ENCODE measurements at regions not wholly inside any gene's neighbourhood (a gene's known extent, or its start where the extent isn't known, plus 50 kb on each side); places are given as distances from the start of the nearest gene placed in this dataset.

DNA sequence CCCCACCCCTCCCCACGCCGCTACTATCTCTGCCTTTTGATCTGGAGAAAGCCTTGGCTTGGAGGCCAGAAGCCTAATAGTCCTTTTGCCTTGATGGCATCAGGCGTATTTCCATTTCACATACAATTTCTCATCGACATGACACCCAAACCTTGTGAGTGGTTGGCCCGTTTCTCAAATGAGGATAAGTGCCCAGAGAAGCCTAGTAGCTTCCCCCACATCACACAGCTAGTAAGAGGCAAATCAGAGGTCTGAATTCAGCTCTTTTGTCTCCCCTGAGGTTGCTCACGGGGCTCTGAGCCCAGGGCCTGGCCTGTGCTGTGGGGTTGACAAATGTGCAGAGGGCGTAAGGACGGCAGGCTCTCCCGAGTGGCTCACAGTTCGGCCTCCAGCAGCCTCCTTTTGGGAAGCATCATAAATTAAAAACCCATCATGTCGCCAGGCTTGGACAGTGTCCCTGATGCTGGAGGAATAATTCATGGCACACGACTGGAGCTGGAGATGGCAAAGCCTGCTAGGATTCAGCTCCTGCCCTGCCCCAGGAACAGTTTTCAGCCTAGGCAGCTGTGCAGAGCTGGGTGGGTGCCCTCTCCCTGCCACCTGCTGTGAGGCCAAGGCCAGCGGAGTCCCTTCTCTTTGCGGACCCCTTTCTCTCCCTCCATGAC is 263.8 kb downstream of the NSG2 start:
- no peak for DNase-seq
- Mint-ChIP-seq H3K4me1 (no peaks in the 10 kb centered on the region), H3K27me3 (ENCODE audit: low read depth in 3 of 3) (peaks cover 0 to 19% (median 10%) of the 10 kb centered on the region in 3 donors), H3K36me3 (no peaks in the 10 kb centered on the region), H3K9me3 (no peaks in the 10 kb centered on the region), H3K4me3 (no peak overlapping the region), H3K27ac (no peak overlapping the region)

DNA sequence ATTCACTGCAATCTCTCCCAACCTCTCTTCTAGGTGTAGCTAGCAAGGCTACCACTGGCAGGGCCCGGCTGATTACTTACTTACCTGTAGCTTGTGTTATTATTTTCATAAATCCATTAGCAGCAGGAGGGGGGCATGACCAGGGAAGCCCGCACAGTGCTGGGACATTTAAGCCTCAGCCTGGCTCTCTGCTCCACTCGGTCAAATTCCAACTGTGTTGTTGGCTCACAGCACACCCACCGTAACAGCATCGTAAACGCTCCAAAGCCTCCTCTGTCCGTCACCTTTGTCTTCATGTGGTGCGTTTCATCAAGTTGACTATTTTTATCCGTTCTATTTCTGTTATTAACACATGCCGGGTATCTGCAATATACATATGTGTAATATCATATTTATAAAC is 264.7 kb downstream of the NSG2 start:
- H3K36me3 Mint-ChIP-seq = no peaks in the 10 kb centered on the region
- H3K4me3 Mint-ChIP-seq = no peak overlapping the region
- no peak for DNase-seq
- no peaks in the 10 kb centered on the region for H3K9me3 Mint-ChIP-seq
- H3K4me1 Mint-ChIP-seq = no peaks in the 10 kb centered on the region
- H3K27me3 Mint-ChIP-seq (ENCODE audit: low read depth in 3 of 3) = peaks cover 0 to 21% (median 10%) of the 10 kb centered on the region in 3 donors
- H3K27ac Mint-ChIP-seq = no peak overlapping the region

DNA sequence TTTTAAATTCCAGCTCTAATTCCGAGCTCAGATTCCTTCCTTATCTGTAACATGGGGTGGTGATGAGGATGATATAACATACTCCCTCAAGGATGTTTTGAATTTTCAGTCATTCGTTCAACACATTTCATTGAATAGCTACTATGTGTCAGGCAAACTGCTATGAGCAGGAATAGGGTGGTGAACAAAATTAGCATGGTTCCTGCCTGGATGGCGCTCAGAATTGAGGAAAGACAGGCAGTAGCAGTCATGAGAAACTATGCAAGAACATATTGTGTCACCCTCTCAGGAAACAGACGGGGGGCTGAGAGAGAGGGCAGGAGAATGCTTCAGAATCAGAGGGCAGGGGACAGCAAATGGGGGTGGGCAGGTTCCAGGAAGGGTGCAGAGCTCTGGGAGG is 265.2 kb downstream of the NSG2 start:
- Mint-ChIP-seq H3K9me3 (no peaks in the 10 kb centered on the region), H3K27me3 (ENCODE audit: low read depth in 3 of 3) (peaks cover 1 to 21% (median 10%) of the 10 kb centered on the region in 3 donors), H3K36me3 (no peaks in the 10 kb centered on the region), H3K4me1 (no peaks in the 10 kb centered on the region), H3K4me3 (peak overlapping the region in 1 of 5 donors; percentile 3), H3K27ac (no peak overlapping the region)
- DNase-seq = no peak

DNA sequence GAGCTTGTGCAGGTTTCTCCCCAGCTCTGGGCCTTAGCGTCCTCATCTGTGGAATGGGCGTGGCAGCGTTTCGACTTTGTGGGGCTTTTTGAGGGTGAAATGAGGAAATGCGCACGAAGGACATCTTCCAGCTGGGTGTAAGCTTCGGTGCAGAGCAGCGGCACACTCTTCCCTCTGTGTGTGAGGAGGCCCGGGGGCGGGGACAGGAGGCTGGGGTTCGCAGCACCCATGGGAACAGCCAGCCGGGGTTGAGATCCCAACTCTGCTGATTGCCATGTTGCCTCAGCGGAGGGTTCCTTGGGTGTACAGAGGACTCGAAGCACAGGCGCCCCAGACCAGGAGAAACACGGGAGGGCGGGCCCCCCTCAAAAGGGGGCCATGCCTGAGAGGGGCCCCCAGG is 265.6 kb downstream of the NSG2 start:
- Mint-ChIP-seq H3K4me1 (no peaks in the 10 kb centered on the region), H3K4me3 (peak overlapping the region in 1 of 5 donors; percentile 41), H3K36me3 (no peaks in the 10 kb centered on the region), H3K27me3 (ENCODE audit: low read depth in 3 of 3) (peaks cover 1 to 20% (median 10%) of the 10 kb centered on the region in 3 donors), H3K27ac (no peak overlapping the region), H3K9me3 (no peaks in the 10 kb centered on the region)
- DNase-seq = no peak

DNA sequence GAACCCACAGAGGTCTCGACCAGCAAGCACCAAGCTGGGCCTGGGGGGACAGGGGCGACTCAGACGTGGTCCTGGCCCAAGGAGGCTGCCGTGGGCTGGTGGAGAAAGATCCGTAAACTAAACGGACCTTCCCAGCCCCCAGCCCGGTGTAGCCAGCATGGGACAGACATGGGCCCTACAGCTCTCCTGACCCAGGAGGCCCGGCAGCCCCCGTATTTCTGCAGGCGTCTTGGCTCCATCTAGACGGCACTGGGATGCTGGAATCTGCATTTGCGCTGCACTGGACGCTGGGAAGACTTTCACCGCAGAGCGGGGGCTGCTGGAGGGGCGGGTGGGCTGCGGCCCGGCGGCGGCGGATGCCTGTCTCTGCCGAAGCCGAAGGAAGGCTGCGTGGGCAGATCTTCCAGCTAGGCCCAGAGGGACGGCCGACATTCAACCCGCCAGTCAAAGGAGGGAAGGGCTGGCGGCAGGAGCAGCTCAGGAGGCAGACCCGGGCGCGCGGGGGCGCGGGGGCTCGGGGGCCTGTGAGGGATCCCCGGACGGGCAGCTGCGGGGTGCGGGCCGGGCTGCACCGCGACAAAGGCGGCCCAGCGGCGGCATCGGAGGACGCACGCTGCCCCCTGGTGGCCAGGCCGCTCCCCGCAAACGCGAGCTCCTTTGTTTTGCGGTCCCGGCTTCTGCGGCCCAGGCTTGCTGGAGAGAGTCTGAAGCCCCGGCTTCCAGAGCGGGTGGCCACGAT is 266.2 kb downstream of the NSG2 start:
- H3K27me3 Mint-ChIP-seq (ENCODE audit: low read depth in 3 of 3) = peaks cover 1 to 22% (median 10%) of the 10 kb centered on the region in 3 donors
- H3K36me3 Mint-ChIP-seq = no peaks in the 10 kb centered on the region
- no peak overlapping the region for H3K27ac Mint-ChIP-seq
- no peaks in the 10 kb centered on the region for H3K4me1 Mint-ChIP-seq
- no peaks in the 10 kb centered on the region for H3K9me3 Mint-ChIP-seq
- no peak overlapping the region for H3K4me3 Mint-ChIP-seq
- peak in 2 of 3 donors; percentile 10 to 15 for DNase-seq

DNA sequence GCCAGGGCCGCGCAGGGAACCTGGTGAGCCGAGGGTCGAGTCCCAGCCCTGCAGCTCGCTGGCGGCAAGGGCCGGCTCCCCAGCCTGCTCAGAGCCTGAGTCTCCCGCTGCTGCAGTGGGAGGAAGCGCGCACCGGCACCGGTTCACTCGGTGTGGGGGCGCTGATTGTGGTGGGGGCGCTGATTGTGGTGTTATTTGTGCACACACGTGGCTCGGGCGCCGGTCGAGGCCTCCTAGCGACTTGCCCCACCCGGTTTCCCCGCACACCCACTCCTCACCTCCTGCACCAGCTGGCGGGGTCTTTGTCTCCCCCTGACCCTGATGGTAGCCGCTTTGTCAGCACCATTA is 266.7 kb downstream of the NSG2 start:
- DNase-seq = no peak
- Mint-ChIP-seq H3K36me3 (no peaks in the 10 kb centered on the region), H3K4me1 (no peaks in the 10 kb centered on the region), H3K9me3 (no peaks in the 10 kb centered on the region), H3K27me3 (ENCODE audit: low read depth in 3 of 3) (peaks cover 1 to 23% (median 10%) of the 10 kb centered on the region in 3 donors), H3K4me3 (no peak overlapping the region), H3K27ac (no peak overlapping the region)

DNA sequence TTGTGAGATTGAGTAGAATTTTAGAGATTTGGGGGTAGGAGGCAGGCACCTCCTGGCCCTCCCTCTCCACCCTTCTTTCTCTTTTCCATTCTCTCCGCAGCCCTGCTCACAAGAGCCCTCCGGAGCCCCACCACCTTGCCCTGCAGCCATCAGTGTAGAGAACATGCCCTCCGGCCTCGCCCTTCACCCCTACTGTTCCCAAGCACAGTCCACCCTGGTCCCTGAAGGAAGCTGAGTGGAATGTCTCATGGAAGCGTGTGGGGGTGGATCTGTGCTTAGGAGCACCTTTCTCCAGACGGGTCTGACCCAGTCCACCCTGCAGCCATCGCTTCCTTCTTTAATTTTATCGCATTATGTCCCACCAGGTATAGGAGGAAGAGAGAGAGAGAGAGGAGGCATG is 267.1 kb downstream of the NSG2 start:
- no peaks in the 10 kb centered on the region for H3K36me3 Mint-ChIP-seq
- no peaks in the 10 kb centered on the region for H3K9me3 Mint-ChIP-seq

DNA sequence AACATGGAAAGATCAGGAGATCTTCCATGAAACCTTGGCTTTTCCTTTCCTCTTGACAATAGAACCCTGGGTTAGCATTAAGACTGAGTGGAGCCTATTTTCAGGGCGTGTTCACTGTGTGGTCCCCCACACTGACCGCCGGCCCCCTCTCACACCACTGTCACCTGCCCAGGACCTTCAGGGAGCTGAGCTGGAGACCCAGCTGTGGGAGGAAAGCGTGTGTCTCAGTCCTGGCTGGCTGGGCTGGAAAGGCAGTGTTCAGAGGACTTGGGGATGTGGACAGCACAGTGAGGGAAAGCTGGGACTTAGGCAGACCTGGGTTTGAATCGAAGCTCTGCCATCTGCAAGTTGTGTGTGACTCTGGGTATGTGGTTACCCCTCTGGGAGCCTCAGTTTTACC is 268.1 kb downstream of the NSG2 start:
- H3K9me3 Mint-ChIP-seq = no peaks in the 10 kb centered on the region
- H3K27me3 Mint-ChIP-seq (ENCODE audit: low read depth in 3 of 3) = peaks cover 1 to 23% (median 8%) of the 10 kb centered on the region in 3 donors
- H3K36me3 Mint-ChIP-seq = no peaks in the 10 kb centered on the region
- H3K27ac Mint-ChIP-seq = no peak overlapping the region
- DNase-seq = no peak
- no peaks in the 10 kb centered on the region for H3K4me1 Mint-ChIP-seq
- H3K4me3 Mint-ChIP-seq = no peak overlapping the region

More for the DNA sequence above, 267.1 kb downstream of the NSG2 start:
- Mint-ChIP-seq H3K27me3 (ENCODE audit: low read depth in 3 of 3) (peaks cover 1 to 23% (median 10%) of the 10 kb centered on the region in 3 donors), H3K27ac (no peak overlapping the region), H3K4me3 (no peak overlapping the region), H3K4me1 (no peaks in the 10 kb centered on the region)
- DNase-seq = no peak

DNA sequence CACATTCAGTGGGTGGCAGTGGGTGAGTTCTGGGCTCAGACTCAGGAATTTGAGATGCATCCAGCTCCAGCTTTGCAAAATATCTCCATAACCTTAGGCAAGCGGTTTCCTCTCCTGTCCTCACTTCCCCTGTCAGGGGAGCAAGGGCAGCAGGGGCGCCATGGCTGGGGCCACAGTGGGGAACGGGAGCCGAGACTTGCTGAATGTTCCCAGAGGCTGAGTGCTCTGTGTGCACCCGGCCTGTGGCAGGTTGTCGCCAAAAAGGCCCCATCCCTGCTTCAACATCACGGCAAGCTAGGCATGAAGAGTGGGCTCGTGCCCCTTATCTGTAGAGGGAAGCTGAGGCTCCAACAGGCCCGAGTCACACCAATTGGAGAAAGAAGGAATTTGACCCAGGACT is 268.8 kb downstream of the NSG2 start:
- H3K4me3 Mint-ChIP-seq = no peak overlapping the region
- no peaks in the 10 kb centered on the region for H3K9me3 Mint-ChIP-seq
- no peaks in the 10 kb centered on the region for H3K4me1 Mint-ChIP-seq
- H3K36me3 Mint-ChIP-seq = no peaks in the 10 kb centered on the region
- H3K27me3 Mint-ChIP-seq (ENCODE audit: low read depth in 3 of 3) = peaks cover 8 to 23% (median 8%) of the 10 kb centered on the region in 3 donors
- H3K27ac Mint-ChIP-seq = no peak overlapping the region
- DNase-seq = no peak

DNA sequence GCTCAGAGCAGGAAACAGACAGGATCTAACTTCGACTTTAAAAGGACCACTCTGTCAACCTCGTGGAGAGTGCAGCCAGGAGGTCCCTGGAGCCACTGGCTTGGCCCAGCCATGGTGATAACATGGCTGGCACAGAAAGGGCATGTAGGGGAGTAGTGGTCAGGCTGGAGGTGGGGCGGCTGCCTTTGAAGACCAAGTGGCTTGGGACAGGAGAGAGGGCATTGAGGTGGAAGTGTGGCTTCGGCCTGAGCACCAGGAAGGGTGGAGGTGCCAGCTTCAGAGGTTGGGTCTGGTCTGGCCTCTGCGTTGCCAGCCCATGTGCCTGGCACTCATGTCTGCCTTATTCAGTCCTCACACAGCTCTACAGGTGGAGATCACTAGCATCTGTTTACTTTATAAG is 270.0 kb downstream of the NSG2 start:
- Mint-ChIP-seq H3K4me3 (no peak overlapping the region), H3K27me3 (ENCODE audit: low read depth in 3 of 3) (peaks cover 8 to 23% (median 9%) of the 10 kb centered on the region in 3 donors), H3K27ac (no peak overlapping the region)

DNA sequence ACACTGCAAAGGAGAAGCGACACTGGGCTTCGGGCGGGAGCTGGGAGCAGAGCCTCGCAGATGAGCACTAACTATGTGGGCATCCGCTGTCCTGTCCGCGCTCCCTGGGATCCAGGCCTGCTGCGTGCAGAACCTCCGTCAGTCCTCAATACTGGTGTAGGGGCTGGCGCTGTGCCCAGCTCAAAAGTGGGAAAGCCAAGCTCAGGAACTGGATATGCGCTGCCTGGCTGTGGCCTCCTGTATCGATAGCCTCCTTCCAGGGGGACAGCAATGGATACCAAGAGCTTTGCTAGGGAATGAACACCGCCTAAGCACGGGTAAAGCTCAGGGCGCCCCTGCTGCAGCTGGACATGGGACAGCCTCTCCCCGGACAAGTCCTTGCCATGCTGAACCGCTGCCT is 270.4 kb downstream of the NSG2 start:
- peaks cover 4 to 21% (median 9%) of the 10 kb centered on the region in 3 donors for H3K27me3 Mint-ChIP-seq (ENCODE audit: low read depth in 3 of 3)
- no peak overlapping the region for H3K27ac Mint-ChIP-seq

More for the DNA sequence above, 270.0 kb downstream of the NSG2 start:
- H3K36me3 Mint-ChIP-seq = no peaks in the 10 kb centered on the region
- DNase-seq = no peak
- no peaks in the 10 kb centered on the region for H3K4me1 Mint-ChIP-seq
- H3K9me3 Mint-ChIP-seq = no peaks in the 10 kb centered on the region

DNA sequence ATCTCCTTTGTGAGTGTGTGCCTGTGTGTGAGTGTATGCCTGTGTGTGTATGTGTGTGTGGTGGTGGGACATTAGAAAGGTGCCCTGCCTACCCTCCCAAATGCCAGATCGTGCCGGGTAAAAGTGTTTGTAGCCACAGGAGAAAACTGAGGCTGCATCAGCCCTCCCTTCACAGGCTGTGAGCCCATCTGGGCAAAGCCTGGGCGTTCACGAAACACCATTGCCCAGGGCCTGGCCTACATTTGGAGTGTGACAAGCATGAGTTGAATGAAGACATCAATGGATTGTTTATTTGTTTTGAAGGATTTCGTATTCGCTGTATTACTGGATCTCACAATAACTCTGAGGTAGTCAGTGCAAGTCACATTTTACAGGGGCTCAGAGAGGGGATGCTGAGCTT is 270.8 kb downstream of the NSG2 start:
- Mint-ChIP-seq H3K4me1 (no peaks in the 10 kb centered on the region), H3K4me3 (no peak overlapping the region), H3K27ac (no peak overlapping the region), H3K9me3 (no peaks in the 10 kb centered on the region), H3K36me3 (no peaks in the 10 kb centered on the region), H3K27me3 (ENCODE audit: low read depth in 3 of 3) (peaks cover 6 to 21% (median 9%) of the 10 kb centered on the region in 3 donors)
- DNase-seq = no peak

More for the DNA sequence above, 270.4 kb downstream of the NSG2 start:
- no peaks in the 10 kb centered on the region for H3K9me3 Mint-ChIP-seq
- no peak for DNase-seq
- H3K4me1 Mint-ChIP-seq = no peaks in the 10 kb centered on the region
- no peak overlapping the region for H3K4me3 Mint-ChIP-seq
- H3K36me3 Mint-ChIP-seq = no peaks in the 10 kb centered on the region

DNA sequence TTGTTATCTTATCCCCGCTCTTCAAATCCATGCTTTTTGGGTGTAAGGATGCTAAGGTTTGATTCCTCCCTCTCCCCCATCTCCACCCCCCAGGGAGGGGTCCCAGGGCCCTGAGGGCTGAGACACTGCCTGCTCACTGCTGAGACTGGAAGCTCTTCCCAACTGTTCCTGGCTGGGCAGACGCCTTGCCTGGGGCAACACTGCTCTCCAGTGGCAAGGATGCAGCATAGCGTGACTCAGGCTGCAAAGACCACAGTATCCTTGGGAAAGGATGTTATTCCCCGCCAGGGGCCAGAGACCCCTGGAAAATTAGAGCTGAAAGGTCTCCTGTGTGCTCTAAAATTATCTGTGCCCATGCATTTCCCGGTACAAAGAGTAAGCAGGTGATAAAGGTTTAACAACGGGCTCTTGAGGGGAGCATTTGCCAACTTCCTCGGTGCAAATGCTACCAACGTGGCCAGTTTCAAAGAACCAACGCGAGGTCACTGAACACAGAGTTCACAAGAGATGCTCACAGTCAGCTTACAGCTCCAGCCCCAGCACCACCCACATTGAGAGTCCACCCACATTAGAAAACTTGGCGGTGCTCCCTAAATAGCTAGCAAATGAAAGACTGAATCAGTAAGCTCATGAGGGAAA is 271.9 kb downstream of the NSG2 start:
- DNase-seq = no peak
- no peaks in the 10 kb centered on the region for H3K4me1 Mint-ChIP-seq
- H3K36me3 Mint-ChIP-seq = no peaks in the 10 kb centered on the region
- peaks cover 7 to 21% (median 9%) of the 10 kb centered on the region in 3 donors for H3K27me3 Mint-ChIP-seq (ENCODE audit: low read depth in 3 of 3)
- H3K4me3 Mint-ChIP-seq = no peak overlapping the region
- H3K9me3 Mint-ChIP-seq = no peaks in the 10 kb centered on the region
- no peak overlapping the region for H3K27ac Mint-ChIP-seq

DNA sequence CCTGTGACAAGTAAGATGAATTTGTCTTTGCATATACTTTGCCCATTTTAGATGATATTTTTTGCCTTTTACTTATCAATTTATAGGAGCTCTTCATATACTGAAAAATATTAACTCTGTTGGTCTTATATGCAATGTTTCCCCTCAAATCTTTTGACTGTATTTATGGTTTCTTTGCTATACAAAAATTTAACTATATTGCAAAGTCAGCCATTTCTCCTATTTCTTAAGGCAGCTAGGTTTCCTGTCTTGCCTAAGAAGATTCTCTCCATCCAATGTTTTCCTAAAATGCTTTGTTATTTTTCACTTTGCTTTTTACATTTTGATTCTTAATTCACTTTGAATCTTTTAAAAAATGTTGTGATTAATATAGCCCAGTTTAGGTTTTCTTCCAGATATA is 273.1 kb downstream of the NSG2 start:
- Mint-ChIP-seq H3K36me3 (no peaks in the 10 kb centered on the region), H3K9me3 (no peaks in the 10 kb centered on the region), H3K4me1 (no peaks in the 10 kb centered on the region), H3K27ac (no peak overlapping the region), H3K27me3 (ENCODE audit: low read depth in 3 of 3) (peaks cover 7 to 14% (median 9%) of the 10 kb centered on the region in 3 donors), H3K4me3 (no peak overlapping the region)
- DNase-seq = no peak

All from immature natural killer cell (primary cell).